OCI-LY7 (cell line): ENCODE measurements at regions not wholly inside any gene's neighbourhood (a gene's known extent, or its start where the extent isn't known, plus 50 kb on each side); places are given as distances from the start of the nearest gene placed in this dataset.

ENCODE experiments used
- BruUV-seq: library from RNA; stranded (reverse); fragments of 400-500 nt; replicated peaks from 2 replicates; lab custom pipeline; 2021; lab: Mats Ljungman, UMichigan
- CTCF ChIA-PET: fragments of 300-600 bp; sonication (Branson Sonifier 250); formaldehyde crosslinking; loops from one replicate; lab custom pipeline; 2022; ENCODE audit warnings: antibody characterized with exemption; ENCODE audit not compliant: unreplicated experiment; lab: Charles Lee
- POLR2A ChIA-PET: fragments of 300-600 bp; sonication (Branson Sonifier 250); formaldehyde crosslinking; loops from one replicate; lab custom pipeline; 2022; ENCODE audit warnings: antibody characterized with exemption; lab: Charles Lee
- DNase-seq: peaks from one replicate; pipeline ENCODE4 v3.0.0-alpha.2; 2015; ENCODE audit warnings: low spot score
- H2AFZ ChIP-seq: fragments of 200-600 bp; sonication (generic), shearing (Covaris generic); 2 replicates; pipeline ENCODE4 v1.6.1; 2014; ENCODE audit warnings: mild to moderate bottlenecking, antibody characterized with exemption, low read length, moderate library complexity
- H3K27ac ChIP-seq: fragments of 200-600 bp; sonication (generic); 2 replicates; pipeline ENCODE4 v1.5.1; 2014; ENCODE audit warnings: mixed run types, low read depth, mild to moderate bottlenecking, moderate library complexity, low read length, inconsistent platforms; ENCODE audit not compliant: poor library complexity, severe bottlenecking
- H3K36me3 ChIP-seq: fragments of 200-600 bp; sonication (generic); 2 replicates; pipeline ENCODE4 v1.6.1; 2014; ENCODE audit warnings: mild to moderate bottlenecking, antibody characterized with exemption, low read length, moderate library complexity, mixed read lengths; ENCODE audit not compliant: insufficient read depth
- H3K4me1 ChIP-seq: fragments of 200-600 bp; sonication (generic); 2 replicates; pipeline ENCODE4 v1.5.1; 2014; ENCODE audit warnings: mild to moderate bottlenecking, low read length; ENCODE audit not compliant: insufficient read depth, poor library complexity, severe bottlenecking
- H3K4me2 ChIP-seq: fragments of 200-600 bp; sonication (generic); 2 replicates; pipeline ENCODE4 v1.6.1; 2014; ENCODE audit warnings: mild to moderate bottlenecking, low read length
- H3K4me3 ChIP-seq: fragments of 200-600 bp; sonication (generic); 2 replicates; pipeline ENCODE4 v1.5.1; 2014; ENCODE audit warnings: mild to moderate bottlenecking, low read depth, low read length; ENCODE audit not compliant: poor library complexity, severe bottlenecking
- H3K79me2 ChIP-seq: fragments of 200-600 bp; sonication (generic); 2 replicates; pipeline ENCODE4 v1.6.1; 2016; ENCODE audit warnings: low read depth, mild to moderate bottlenecking, low read length, moderate library complexity, mixed read lengths; ENCODE audit not compliant: insufficient read depth
- H3K9me2 ChIP-seq: fragments of 200-600 bp; sonication (generic); 2 replicates; pipeline ENCODE4 v1.6.1; 2016; ENCODE audit warnings: mild to moderate bottlenecking, low read length, mixed read lengths; ENCODE audit not compliant: insufficient read depth
- H3K9me3 ChIP-seq: fragments of 200-600 bp; sonication (generic); 2 replicates; pipeline ENCODE4 v1.6.1; 2014; ENCODE audit warnings: mild to moderate bottlenecking, mixed run types, low read length, mixed read lengths
- H4K20me1 ChIP-seq: fragments of 200-600 bp; sonication (generic); 2 replicates; pipeline ENCODE4 v1.6.1; 2014; ENCODE audit warnings: mild to moderate bottlenecking, antibody characterized with exemption, low read length, moderate library complexity, mixed read lengths; ENCODE audit not compliant: insufficient read depth
- EZH2phosphoT487 ChIP-seq: fragments of 200-600 bp; sonication (generic); IDR thresholded peaks from 2 replicates; pipeline ENCODE4 v1.6.1; 2018; ENCODE audit warnings: low read depth, borderline replicate concordance, mild to moderate bottlenecking, mixed run types, antibody characterized with exemption, low read length, moderate library complexity, mixed read lengths
- intact Hi-C: fragments of 100-400 bp; cut with micrococcal nuclease; formaldehyde crosslinking; loops from one replicate; pipeline ENCODE4 v1.10.0; 2022; ENCODE audit not compliant: unreplicated experiment
- TF ChIP-seq, protein P1 (sequence below): fragments of 200-600 bp; sonication (generic); conservative IDR thresholded peaks from 2 replicates; pipeline ENCODE4 v1.5.1; 2014; ENCODE audit warnings: mild to moderate bottlenecking, antibody characterized with exemption, low read length, moderate library complexity, mixed read lengths

DNA sequence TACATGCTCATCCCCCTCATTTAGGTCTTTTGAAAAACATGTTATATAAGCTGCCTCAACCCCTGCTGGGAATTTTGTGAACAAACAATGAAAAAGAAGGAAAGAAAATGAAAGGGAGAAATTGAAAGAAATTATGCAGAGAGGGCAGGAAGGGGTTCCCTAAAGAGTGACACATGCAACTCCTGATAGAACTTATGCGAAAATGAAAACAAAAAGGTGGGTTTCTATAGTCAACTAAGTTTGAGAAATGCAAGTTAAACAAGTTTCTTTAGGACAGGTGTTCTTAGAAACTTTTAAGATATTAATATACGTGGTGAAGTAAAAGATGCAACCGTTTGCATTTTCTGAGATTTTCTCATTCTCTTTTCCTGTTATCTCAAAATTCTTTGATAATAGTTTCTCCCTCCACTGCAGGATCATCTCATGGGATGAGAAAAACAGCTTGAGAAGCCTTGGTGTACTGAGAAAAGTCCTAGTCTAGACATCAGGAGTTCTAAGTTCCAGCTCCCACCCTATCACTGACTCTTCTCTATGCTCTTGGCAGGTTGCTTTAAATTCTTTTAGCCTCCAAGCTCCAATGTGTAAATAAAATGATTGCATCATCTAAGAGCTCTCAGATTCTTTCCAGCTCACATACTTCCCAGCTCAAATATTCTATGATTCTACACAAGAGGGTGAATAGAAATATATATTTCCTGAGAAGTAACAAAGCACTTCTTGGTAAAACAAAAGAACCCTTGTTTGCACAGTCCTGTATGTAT, 109.2 kb downstream of the FAM76B start:
- POLR2A ChIA-PET = interaction anchor here (0.6 to 1.6 kb wide), 3 partner anchors 9 to 182 kb away, joined by 3 to 8 read pairs (median 3); no protein-coding TSS in a partner anchor
- TF ChIP-seq, protein P1, sequence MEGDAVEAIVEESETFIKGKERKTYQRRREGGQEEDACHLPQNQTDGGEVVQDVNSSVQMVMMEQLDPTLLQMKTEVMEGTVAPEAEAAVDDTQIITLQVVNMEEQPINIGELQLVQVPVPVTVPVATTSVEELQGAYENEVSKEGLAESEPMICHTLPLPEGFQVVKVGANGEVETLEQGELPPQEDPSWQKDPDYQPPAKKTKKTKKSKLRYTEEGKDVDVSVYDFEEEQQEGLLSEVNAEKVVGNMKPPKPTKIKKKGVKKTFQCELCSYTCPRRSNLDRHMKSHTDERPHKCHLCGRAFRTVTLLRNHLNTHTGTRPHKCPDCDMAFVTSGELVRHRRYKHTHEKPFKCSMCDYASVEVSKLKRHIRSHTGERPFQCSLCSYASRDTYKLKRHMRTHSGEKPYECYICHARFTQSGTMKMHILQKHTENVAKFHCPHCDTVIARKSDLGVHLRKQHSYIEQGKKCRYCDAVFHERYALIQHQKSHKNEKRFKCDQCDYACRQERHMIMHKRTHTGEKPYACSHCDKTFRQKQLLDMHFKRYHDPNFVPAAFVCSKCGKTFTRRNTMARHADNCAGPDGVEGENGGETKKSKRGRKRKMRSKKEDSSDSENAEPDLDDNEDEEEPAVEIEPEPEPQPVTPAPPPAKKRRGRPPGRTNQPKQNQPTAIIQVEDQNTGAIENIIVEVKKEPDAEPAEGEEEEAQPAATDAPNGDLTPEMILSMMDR = no peak
- no peak for TF ChIP-seq EZH2phosphoT487

DNA sequence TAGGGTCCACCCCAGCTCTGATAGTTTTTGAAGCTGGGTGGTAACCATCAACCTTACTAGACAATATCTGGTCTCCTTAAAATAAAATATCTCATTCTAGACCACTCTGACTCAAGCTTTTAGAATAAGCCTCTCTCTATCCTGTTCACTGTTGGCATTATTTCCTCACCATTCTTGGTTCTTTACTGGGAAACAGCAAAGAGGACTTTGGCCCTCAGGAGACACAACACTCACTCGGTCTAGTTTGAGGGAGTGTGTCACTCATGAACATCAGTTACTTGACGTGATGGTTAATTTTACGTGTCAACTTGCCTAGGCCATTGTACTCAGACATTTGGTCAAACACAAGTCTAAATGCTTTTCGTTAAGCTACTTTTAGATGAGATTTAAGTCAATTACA, 110.6 kb downstream of the FAM76B start:
- intact Hi-C loops = no loop called here
- Histone ChIP-seq H3K36me3 (no peaks in the 10 kb centered on the region), H3K4me3 (no peak overlapping the region), H3K79me2 (no peaks in the 10 kb centered on the region), H3K27ac (no peak overlapping the region), H4K20me1 (no peaks in the 10 kb centered on the region), H3K4me1 (no peaks in the 10 kb centered on the region), H2AFZ (no peak overlapping the region), H3K9me3 (no peaks in the 10 kb centered on the region), H3K9me2 (no peaks in the 10 kb centered on the region), H3K4me2 (no peak overlapping the region)
- TF ChIP-seq EZH2phosphoT487 = no peak
- TF ChIP-seq, protein P1 = no peak
- ChIA-PET CTCF (no interaction called here), POLR2A (interaction anchor here (0.5 to 0.8 kb wide), 4 partner anchors 41 to 615 kb away, joined by 3 read pairs; no protein-coding TSS in a partner anchor)
- no peak for DNase-seq
- BruUV-seq = no TSS peak

More for the DNA sequence above, 109.2 kb downstream of the FAM76B start:
- Histone ChIP-seq H4K20me1 (no peaks in the 10 kb centered on the region), H3K36me3 (no peaks in the 10 kb centered on the region), H3K4me3 (no peak overlapping the region), H3K9me3 (no peaks in the 10 kb centered on the region), H3K4me1 (no peaks in the 10 kb centered on the region), H3K79me2 (no peaks in the 10 kb centered on the region), H3K4me2 (no peak overlapping the region), H2AFZ (no peak overlapping the region), H3K9me2 (no peaks in the 10 kb centered on the region), H3K27ac (no peak overlapping the region)
- no TSS peak for BruUV-seq
- intact Hi-C loops = no loop called here
- CTCF ChIA-PET = interaction anchor here (1.0 kb wide), 1 partner anchor 26 kb away, joined by 4 read pairs; no protein-coding TSS in a partner anchor
- DNase-seq = no peak

DNA sequence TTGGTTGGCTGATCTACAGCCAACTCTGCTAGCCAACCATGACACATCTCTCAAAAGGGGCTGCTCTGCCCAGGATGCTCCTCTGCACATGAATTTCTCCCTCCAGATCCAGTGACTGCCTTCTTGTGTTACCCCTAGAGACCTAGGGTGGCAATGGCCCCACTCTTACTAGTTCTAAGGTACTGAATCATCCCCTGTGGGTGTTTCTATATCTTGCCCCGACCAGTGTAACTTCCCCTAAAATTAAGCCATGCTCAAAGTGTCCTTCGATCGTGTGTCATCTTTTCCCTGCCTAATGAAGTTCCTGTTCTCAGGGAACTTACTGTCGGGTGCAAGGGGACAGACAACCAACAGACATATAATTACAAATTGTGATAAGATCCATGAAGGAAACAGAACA, 113.3 kb downstream of the FAM76B start:
- BruUV-seq = no TSS peak
- H2AFZ ChIP-seq = no peak overlapping the region
- intact Hi-C loops = no loop called here

More for the DNA sequence above, 113.3 kb downstream of the FAM76B start:
- no peak overlapping the region for H3K4me3 ChIP-seq
- no peak overlapping the region for H3K4me2 ChIP-seq
- ChIA-PET CTCF (no interaction called here), POLR2A (no interaction called here)
- no peaks in the 10 kb centered on the region for H3K36me3 ChIP-seq
- TF ChIP-seq, protein P1 = no peak
- TF ChIP-seq EZH2phosphoT487 = no peak
- no peaks in the 10 kb centered on the region for H3K9me3 ChIP-seq
- no peaks in the 10 kb centered on the region for H3K79me2 ChIP-seq
- H3K9me2 ChIP-seq = no peaks in the 10 kb centered on the region
- no peak overlapping the region for H3K27ac ChIP-seq
- no peaks in the 10 kb centered on the region for H3K4me1 ChIP-seq
- DNase-seq = no peak
- no peaks in the 10 kb centered on the region for H4K20me1 ChIP-seq
